B cell (primary cell): ENCODE measurements at regions not wholly inside any gene's neighbourhood (a gene's known extent, or its start where the extent isn't known, plus 50 kb on each side); places are given as distances from the start of the nearest gene placed in this dataset.

Experiments
- ATAC-seq: fragments of 200-7000 bp; cut with Tn5 transposase; one replicate; pipeline ENCODE4 v1.10.0; 2021; ENCODE audit warnings: low read depth, mild to moderate bottlenecking, moderate number of reproducible peaks, moderate library complexity
- CTCF ChIA-PET: fragments of 350-600 bp; sonication (Branson Sonifier 250); formaldehyde crosslinking; loops from one replicate; lab custom pipeline; 2021; ENCODE audit warnings: antibody characterized with exemption, inconsistent platforms; lab: Charles Lee
- POLR2A ChIA-PET: fragments of 350-600 bp; sonication (Branson Sonifier 250); formaldehyde crosslinking; loops from one replicate; lab custom pipeline; 2021; ENCODE audit warnings: antibody characterized with exemption; lab: Charles Lee
- DNase-seq: peaks from one replicate; pipeline ENCODE4 v3.0.0; 2013
- H2AFZ ChIP-seq: 2 replicates; pipeline ENCODE4 v1.6.1; 2012; ENCODE audit warnings: mild to moderate bottlenecking, low read depth, low read length; ENCODE audit not compliant: insufficient read depth, poor library complexity, severe bottlenecking
- H3K27ac ChIP-seq, 2 donors: 1 replicate in 1 of 2; 2 replicates in 1 of 2; pipeline ENCODE4 v1.5.1; 2012 to 2013; ENCODE audit warnings: low read length in 2 of 2, mild to moderate bottlenecking in 2 of 2, moderate library complexity in 1 of 2
- H3K27me3 ChIP-seq, 4 experiments: fragments of 200-600 bp in 1 of 4; sonication (generic) in 1 of 4; replicated peaks in 1 of 4; 1 replicate in 2 of 4; 2 replicates in 2 of 4; pipeline versions ENCODE4 v1.6.1 to v1.7.0; 2013 to 2016; ENCODE audit warnings: low read length in 3 of 4, mild to moderate bottlenecking in 2 of 4, mixed read lengths in 1 of 4, moderate library complexity in 1 of 4; ENCODE audit not compliant: insufficient read depth in 4 of 4, control insufficient read depth in 3 of 4; ENCODE audit errors: control extremely low read depth in 1 of 4
- H3K36me3 ChIP-seq, 2 experiments: replicated peaks in 1 of 2; 1 replicate in 1 of 2; 2 replicates in 1 of 2; pipeline versions ENCODE4 v1.6.1 to v1.7.1; 2013; ENCODE audit warnings: low read length in 1 of 2; ENCODE audit not compliant: insufficient read depth in 2 of 2, control insufficient read depth in 1 of 2; ENCODE audit errors: control extremely low read depth in 1 of 2, extremely low read depth in 1 of 2
- H3K4me1 ChIP-seq, 2 donors: fragments of 200-600 bp in 1 of 2; sonication (generic) in 1 of 2; 1 replicate in 1 of 2; 2 replicates in 1 of 2; pipeline versions ENCODE4 v1.5.1 to v1.6.1; 2013 to 2017; ENCODE audit warnings: low read length in 2 of 2; ENCODE audit not compliant: control insufficient read depth in 2 of 2, insufficient read depth in 2 of 2
- H3K4me2 ChIP-seq: replicated peaks from 2 replicates; pipeline ENCODE3; 2012; ENCODE audit warnings: mild to moderate bottlenecking, low read depth, low read length; ENCODE audit not compliant: poor library complexity, severe bottlenecking
- H3K4me3 ChIP-seq, 5 experiments: fragments of 200-600 bp in 1 of 5; sonication (generic) in 1 of 5; 1 replicate in 3 of 5; 2 replicates in 2 of 5; pipeline versions ENCODE4 v1.5.1 to v1.7.0; 2011 to 2016; ENCODE audit warnings: low read length in 4 of 5, mild to moderate bottlenecking in 4 of 5, low read depth in 2 of 5, control low read depth in 1 of 5, moderate library complexity in 1 of 5; ENCODE audit not compliant: insufficient read depth in 1 of 5; ENCODE audit errors: control extremely low read depth in 1 of 5, extremely low read depth in 1 of 5
- H3K79me2 ChIP-seq: fragments of 200-600 bp; sonication (generic); one replicate; pipeline ENCODE4 v1.6.0; 2016; ENCODE audit warnings: low read length; ENCODE audit not compliant: control insufficient read depth, insufficient read depth
- H3K9ac ChIP-seq: fragments of 200-600 bp; sonication (generic); 2 replicates; pipeline ENCODE4 v1.6.1; 2017; ENCODE audit warnings: mild to moderate bottlenecking, low read length, moderate library complexity
- H3K9me3 ChIP-seq, 3 donors: one replicate each; pipeline versions ENCODE4 v1.6.1 to v1.7.1; 2013; ENCODE audit warnings: low read length in 2 of 3; ENCODE audit not compliant: control insufficient read depth in 2 of 3, insufficient read depth in 1 of 3; ENCODE audit errors: control extremely low read depth in 1 of 3
- H4K20me1 ChIP-seq: 2 replicates; pipeline ENCODE4 v1.6.0; 2012; ENCODE audit warnings: mild to moderate bottlenecking, low read length; ENCODE audit not compliant: insufficient read depth, control insufficient read depth, poor library complexity, severe bottlenecking
- H3K27ac Mint-ChIP-seq: one replicate; pipeline ENCODE4 v1.8.0; 2021; ENCODE audit warnings: mixed read lengths
- H3K27me3 Mint-ChIP-seq: one replicate; pipeline ENCODE4 v1.8.0; 2021; ENCODE audit warnings: mixed read lengths
- H3K4me1 Mint-ChIP-seq: one replicate; pipeline ENCODE4 v1.8.0; 2021; ENCODE audit warnings: mixed read lengths
- H3K4me3 Mint-ChIP-seq: one replicate; pipeline ENCODE4 v1.8.0; 2021; ENCODE audit warnings: mixed read lengths
- H3K9me3 Mint-ChIP-seq: one replicate; pipeline ENCODE4 v1.8.0; 2022; ENCODE audit warnings: mixed read lengths; ENCODE audit not compliant: insufficient read depth
- CTCF ChIP-seq: fragments of 200-600 bp; IDR thresholded peaks from one replicate; pipeline ENCODE4 v1.8.0; 2022; ENCODE audit warnings: antibody characterized with exemption, mild to moderate bottlenecking
- EZH2 ChIP-seq: IDR thresholded peaks from 2 replicates; pipeline ENCODE4 v1.6.1; 2012; ENCODE audit warnings: borderline replicate concordance, low read depth, mild to moderate bottlenecking, moderate library complexity, low read length; ENCODE audit not compliant: insufficient read depth, poor library complexity, severe bottlenecking
- WGBS: methylation state at CpG from one replicate; pipeline ENCODE4 v1.1.5; 2013; ENCODE audit warnings: missing lambda C conversion rate; ENCODE audit not compliant: insufficient coverage; 5-methylcytosine and 5-hydroxymethylcytosine counted together
- intact Hi-C: fragments of 100-400 bp; cut with micrococcal nuclease; formaldehyde crosslinking; loops from one replicate; pipeline ENCODE4 v1.10.0; 2022

GRCh38 chr5:30325795-30326194 lies 867.7 kb upstream of the CDH6 start:
- H3K4me3 Mint-ChIP-seq = no peak overlapping the region
- H3K9ac ChIP-seq = no peak overlapping the region
- H3K27me3 Mint-ChIP-seq = no peaks in the 10 kb centered on the region
- ChIA-PET POLR2A (no interaction called here), CTCF (no interaction called here)
- no peaks in the 10 kb centered on the region for H3K4me1 ChIP-seq
- DNase-seq (no peak), ATAC-seq (no peak)
- no peak overlapping the region for H3K4me2 ChIP-seq
- no peak overlapping the region for H3K27ac Mint-ChIP-seq
- no peaks in the 10 kb centered on the region for H3K79me2 ChIP-seq
- no peak overlapping the region for H3K27ac ChIP-seq
- no peaks in the 10 kb centered on the region for H3K27me3 ChIP-seq
- H3K9me3 ChIP-seq = no peaks in the 10 kb centered on the region
- H2AFZ ChIP-seq = no peak overlapping the region
- TF ChIP-seq CTCF = no peak
- no peak for TF ChIP-seq EZH2
- no peak overlapping the region for H3K4me3 ChIP-seq
- peaks cover 2% of the 10 kb centered on the region for H3K9me3 Mint-ChIP-seq
- intact Hi-C loops = no loop called here
- WGBS = no CpG with 5 or more reads among the region's 1 CpG
- no peaks in the 10 kb centered on the region for H4K20me1 ChIP-seq
- no peaks in the 10 kb centered on the region for H3K36me3 ChIP-seq
- H3K4me1 Mint-ChIP-seq = no peaks in the 10 kb centered on the region

GRCh38 chr5:30324083-30324482 lies 869.4 kb upstream of the CDH6 start:
- no peaks in the 10 kb centered on the region for H3K4me1 Mint-ChIP-seq
- POLR2A ChIA-PET = no interaction called here
- TF ChIP-seq EZH2 (no peak), CTCF (no peak)

More at GRCh38 chr5:30324083-30324482, 869.4 kb upstream of the CDH6 start:
- Histone ChIP-seq H3K27me3 (no peaks in the 10 kb centered on the region), H3K27ac (no peak overlapping the region), H3K9ac (no peak overlapping the region), H3K79me2 (no peaks in the 10 kb centered on the region), H4K20me1 (no peaks in the 10 kb centered on the region), H3K9me3 (no peaks in the 10 kb centered on the region), H3K4me3 (no peak overlapping the region), H3K4me1 (no peaks in the 10 kb centered on the region), H2AFZ (no peak overlapping the region), H3K4me2 (no peak overlapping the region), H3K36me3 (no peaks in the 10 kb centered on the region)
- H3K27ac Mint-ChIP-seq = no peak overlapping the region
- 63% methylated on average over 2 of the region's 4 CpGs for WGBS
- H3K4me3 Mint-ChIP-seq = no peak overlapping the region
- H3K9me3 Mint-ChIP-seq = peaks cover 4% of the 10 kb centered on the region
- CTCF ChIA-PET = no interaction called here
- H3K27me3 Mint-ChIP-seq = no peaks in the 10 kb centered on the region
- no peak for ATAC-seq
- intact Hi-C loops = no loop called here
- DNase-seq = no peak
